OCI-LY7 (cell line): ENCODE measurements at regions not wholly inside any gene's neighbourhood (a gene's known extent, or its start where the extent isn't known, plus 50 kb on each side); places are given as distances from the start of the nearest gene placed in this dataset.

Experiments
- CTCF ChIP-seq: fragments of 200-600 bp; sonication (generic); conservative IDR thresholded peaks from 2 replicates; pipeline ENCODE4 v1.5.1; 2014; ENCODE audit warnings: mild to moderate bottlenecking, antibody characterized with exemption, low read length, moderate library complexity, mixed read lengths
- EZH2phosphoT487 ChIP-seq: fragments of 200-600 bp; sonication (generic); IDR thresholded peaks from 2 replicates; pipeline ENCODE4 v1.6.1; 2018; ENCODE audit warnings: low read depth, borderline replicate concordance, mild to moderate bottlenecking, mixed run types, antibody characterized with exemption, low read length, moderate library complexity, mixed read lengths

GRCh38 chr3:43999728-44000319 is 241.9 kb upstream of the TOPAZ1 start:
- TF ChIP-seq CTCF, result no peak
- TF ChIP-seq EZH2phosphoT487, result no peak
